ENCODE measurements at regions not wholly inside any gene's neighbourhood (a gene's known extent, or its start where the extent isn't known, plus 50 kb on each side); places are given as distances from the start of the nearest gene placed in this dataset.

GRCh38 chr5:117041926-117042595 is 467.4 kb upstream of the SEMA6A start:
- no peak for TF ChIP-seq CTCF (IDR thresholded peaks at IDR 0.05; ENCODE audit: insufficient read depth, low read length, severe bottlenecking)
- H3K27me3 ChIP-seq (ENCODE audit: control insufficient read depth, insufficient read depth, low read length): no peaks in the 10 kb centered on the region
- no peaks in the 10 kb centered on the region for H3K36me3 ChIP-seq (ENCODE audit: control insufficient read depth, insufficient read depth, low read length)
- H3K4me3 ChIP-seq (ENCODE audit: low read depth, low read length): no peak overlapping the region
- FAIRE-seq: no peak
- DNase-seq (ENCODE audit: low read depth): no peak

- FAIRE-seq (no peak), DNase-seq (ENCODE audit: low read depth) (no peak)
- no peak for TF ChIP-seq CTCF (IDR thresholded peaks at IDR 0.05; ENCODE audit: insufficient read depth, low read length, severe bottlenecking)
- no peaks in the 10 kb centered on the region for H3K27me3 ChIP-seq (ENCODE audit: control insufficient read depth, insufficient read depth, low read length)
- no peak overlapping the region for H3K4me3 ChIP-seq (ENCODE audit: low read depth, low read length)
- no peaks in the 10 kb centered on the region for H3K36me3 ChIP-seq (ENCODE audit: control insufficient read depth, insufficient read depth, low read length)
Measured at GRCh38 chr5:117039035-117039434, 464.4 kb upstream of the SEMA6A start.

- no peaks in the 10 kb centered on the region for H3K36me3 ChIP-seq (ENCODE audit: control insufficient read depth, insufficient read depth, low read length)
- no peak for DNase-seq (ENCODE audit: low read depth)
- no peaks in the 10 kb centered on the region for H3K27me3 ChIP-seq (ENCODE audit: control insufficient read depth, insufficient read depth, low read length)
- no peak for FAIRE-seq
- H3K4me3 ChIP-seq (ENCODE audit: low read depth, low read length): no peak overlapping the region
- TF ChIP-seq CTCF (IDR thresholded peaks at IDR 0.05; ENCODE audit: insufficient read depth, low read length, severe bottlenecking): no peak
Measured at GRCh38 chr5:117027384-117027783, 452.8 kb upstream of the SEMA6A start.

- no peak for DNase-seq (ENCODE audit: low read depth)
- Histone ChIP-seq H3K27me3 (ENCODE audit: control insufficient read depth, insufficient read depth, low read length) (no peaks in the 10 kb centered on the region), H3K36me3 (ENCODE audit: control insufficient read depth, insufficient read depth, low read length) (no peaks in the 10 kb centered on the region), H3K4me3 (ENCODE audit: low read depth, low read length) (no peak overlapping the region)
- FAIRE-seq: no peak
- TF ChIP-seq CTCF (IDR thresholded peaks at IDR 0.05; ENCODE audit: insufficient read depth, low read length, severe bottlenecking): no peak
Measured at GRCh38 chr5:117020999-117021398, 446.4 kb upstream of the SEMA6A start.

- Histone ChIP-seq H3K36me3 (ENCODE audit: control insufficient read depth, insufficient read depth, low read length) (no peaks in the 10 kb centered on the region), H3K4me3 (ENCODE audit: low read depth, low read length) (no peak overlapping the region), H3K27me3 (ENCODE audit: control insufficient read depth, insufficient read depth, low read length) (no peaks in the 10 kb centered on the region)
- FAIRE-seq (no peak), DNase-seq (ENCODE audit: low read depth) (no peak)
- TF ChIP-seq CTCF (IDR thresholded peaks at IDR 0.05; ENCODE audit: insufficient read depth, low read length, severe bottlenecking): no peak
Measured at GRCh38 chr5:117013280-117013877, 438.8 kb upstream of the SEMA6A start.

GRCh38 chr5:117010574-117010973 is 436.0 kb upstream of the SEMA6A start:
- DNase-seq (ENCODE audit: low read depth): no peak
- H3K27me3 ChIP-seq (ENCODE audit: control insufficient read depth, insufficient read depth, low read length): no peaks in the 10 kb centered on the region
- no peak for FAIRE-seq
- no peak overlapping the region for H3K4me3 ChIP-seq (ENCODE audit: low read depth, low read length)
- TF ChIP-seq CTCF (IDR thresholded peaks at IDR 0.05; ENCODE audit: insufficient read depth, low read length, severe bottlenecking): no peak
- H3K36me3 ChIP-seq (ENCODE audit: control insufficient read depth, insufficient read depth, low read length): no peaks in the 10 kb centered on the region

Data from bronchial epithelial cell (primary cell).